Posterior cingulate gyrus (tissue), 11 donors: ENCODE measurements at regions not wholly inside any gene's neighbourhood (a gene's known extent, or its start where the extent isn't known, plus 50 kb on each side); places are given as distances from the start of the nearest gene placed in this dataset.
"Not testable (repeated sequence)": the region's sequence is repeated elsewhere in the genome, so short reads cannot be mapped to it uniquely, and the experiment has no call there.

Experiments used
- DNase-seq, 10 donors: peaks; one replicate each; pipeline versions ENCODE4 v3.0.0 to v3.0.0-alpha.2; 2020 to 2021; ENCODE audit warnings: mixed read lengths in 3 of 10
- intact Hi-C: fragments of 100-400 bp; cut with DNase I; formaldehyde crosslinking; loops from one replicate; pipeline ENCODE4 v1.15.1; 2023

- intact Hi-C loops, result no loop called here
- DNase-seq, result no peak
Measured at GRCh38 chr3:80771085-80771484, 990.4 kb downstream of the GBE1 start.

GRCh38 chr3:80770106-80771074, 991.1 kb downstream of the GBE1 start:
- intact Hi-C loops, result no loop called here

DNA sequence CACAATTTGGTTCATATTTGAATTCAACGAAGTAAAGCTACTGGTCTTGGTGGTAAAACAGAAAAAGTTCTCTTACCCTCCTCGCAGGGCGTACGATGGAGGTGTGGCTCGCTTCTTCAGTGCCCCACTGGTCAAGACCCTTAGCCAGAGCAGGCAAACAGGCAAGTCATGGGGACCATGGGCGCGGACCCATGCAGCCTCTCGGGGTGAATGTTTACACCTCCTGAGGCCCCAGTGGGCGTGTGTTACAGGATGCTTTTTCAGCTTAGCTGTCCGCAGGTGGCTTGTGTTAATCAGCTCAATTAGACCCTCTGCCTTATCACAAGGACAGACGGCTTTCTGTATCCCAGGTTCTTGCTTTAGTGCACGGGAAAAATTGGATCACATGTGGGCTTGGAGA, 991.8 kb downstream of the GBE1 start:
- no peak for DNase-seq
- intact Hi-C loops, result no loop called here

More at GRCh38 chr3:80770106-80771074, 991.1 kb downstream of the GBE1 start:
- peak in 1 of 10 donors; percentile 44 for DNase-seq

- DNase-seq, result no peak
- intact Hi-C loops, result no loop called here
Measured at GRCh38 chr3:80767604-80768003, 993.8 kb downstream of the GBE1 start.

GRCh38 chr3:80754969-80755368, 987.2 kb upstream of the ROBO1 start:
- intact Hi-C loops, result no loop called here
- DNase-seq, result no peak

DNA sequence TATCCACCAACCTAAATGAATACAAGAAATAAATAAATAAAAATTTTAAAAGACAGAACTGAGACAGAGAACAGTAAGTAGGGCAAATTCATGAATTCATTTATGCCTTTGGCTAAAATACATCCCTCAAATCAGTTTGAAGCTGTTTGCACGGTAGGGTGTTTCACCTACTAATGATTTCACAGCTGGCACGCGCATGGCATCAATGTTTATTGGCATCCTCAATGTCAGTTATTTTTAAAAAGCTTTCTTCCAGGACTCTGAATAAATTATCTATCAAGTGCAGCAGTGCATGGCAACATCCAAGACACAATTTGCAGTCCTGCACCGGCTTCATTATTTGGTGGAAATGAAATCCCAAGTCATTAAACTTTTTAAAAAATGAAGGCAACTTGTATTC, 985.2 kb upstream of the ROBO1 start:
- no peak for DNase-seq
- intact Hi-C loops, result no loop called here

- no peak for DNase-seq
- intact Hi-C loops, result no loop called here
Measured at GRCh38 chr3:80750637-80751036, 982.8 kb upstream of the ROBO1 start.

- intact Hi-C loops, result no loop called here
- DNase-seq, result no peak
Measured at GRCh38 chr3:80734920-80735319, 967.1 kb upstream of the ROBO1 start.

DNA sequence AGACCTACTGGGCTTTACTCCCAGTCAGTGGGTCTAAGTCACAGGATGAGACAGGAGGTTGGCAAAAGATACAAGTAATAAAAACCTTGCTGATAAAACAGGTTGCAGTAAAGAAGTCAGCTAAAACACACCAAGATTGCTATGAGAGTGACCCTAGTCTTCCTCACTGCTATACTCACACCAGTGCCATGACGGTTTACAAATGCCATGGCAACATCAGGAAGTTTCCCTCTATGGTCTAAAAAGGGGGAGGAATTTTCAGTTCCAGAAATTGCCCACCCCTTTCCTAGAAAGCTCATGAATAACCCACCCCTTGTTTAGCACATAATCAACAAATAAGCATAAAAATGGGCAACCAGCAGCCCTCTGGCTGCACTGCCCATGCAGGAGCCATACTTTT, 966.7 kb upstream of the ROBO1 start:
- no peak for DNase-seq
- intact Hi-C loops, result no loop called here

- intact Hi-C loops, result no loop called here
- no peak for DNase-seq
Measured at GRCh38 chr3:80733522-80734176, 965.9 kb upstream of the ROBO1 start.

DNA sequence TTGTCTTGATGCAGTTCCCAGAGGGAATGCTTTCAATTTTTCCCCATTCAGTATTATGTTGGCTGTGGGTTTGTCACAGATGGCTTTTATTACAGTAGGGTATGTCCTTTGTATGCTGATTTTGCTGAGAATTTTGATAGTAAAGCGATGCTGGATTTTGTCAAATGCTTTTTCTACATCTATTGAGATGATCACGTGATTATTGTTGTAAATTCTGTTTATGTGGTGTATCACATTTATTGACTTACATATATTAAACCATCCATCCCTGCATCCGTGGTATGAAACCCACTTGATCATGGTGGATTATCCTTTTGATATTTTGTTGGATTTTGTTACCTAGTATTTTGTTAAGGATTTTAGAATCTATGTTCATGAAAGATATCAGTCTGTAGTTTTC, 959.8 kb upstream of the ROBO1 start:
- DNase-seq, intact Hi-C loops: not testable (repeated sequence)

DNA sequence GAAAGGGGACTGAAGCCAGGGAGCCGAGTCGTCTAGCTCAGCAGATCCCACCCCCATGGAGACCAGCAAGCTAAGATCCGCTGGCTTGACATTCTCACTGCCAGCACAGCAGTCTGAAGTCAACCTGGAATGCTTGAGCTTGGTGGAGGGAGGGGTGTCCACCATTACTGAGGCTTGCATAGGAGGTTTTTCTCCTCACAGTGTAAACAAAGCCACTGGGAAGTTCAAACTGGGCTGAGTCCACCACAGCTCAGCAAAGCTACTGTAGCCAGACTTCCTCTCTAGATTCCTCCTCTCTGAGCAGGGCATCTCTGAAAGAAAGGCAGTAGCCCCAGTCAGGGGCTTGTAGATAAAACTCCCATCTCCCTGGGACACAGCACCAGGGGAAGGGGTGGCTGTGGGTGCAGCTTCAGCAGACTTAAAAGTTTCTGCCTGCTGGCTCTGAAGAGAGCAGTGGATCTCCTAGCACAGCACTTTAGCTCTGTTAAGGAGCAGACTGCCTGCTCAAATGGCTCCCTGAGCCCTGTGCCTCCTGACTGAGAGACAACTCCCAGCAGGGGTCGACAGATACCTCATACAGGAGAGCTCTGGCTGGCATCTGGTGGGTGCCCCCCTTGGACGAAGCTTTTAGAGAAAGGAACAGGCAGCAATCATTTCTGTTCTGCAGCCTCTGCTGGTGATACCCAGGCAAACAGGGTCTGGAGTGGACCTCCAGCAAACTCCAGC, 942.0 kb upstream of the ROBO1 start:
- intact Hi-C loops, result not testable (repeated sequence)
- peak in 1 of 10 donors; percentile 38 for DNase-seq

- intact Hi-C loops, result no loop called here
- no peak for DNase-seq
Measured at GRCh38 chr3:80705290-80705689, 937.5 kb upstream of the ROBO1 start.

DNA sequence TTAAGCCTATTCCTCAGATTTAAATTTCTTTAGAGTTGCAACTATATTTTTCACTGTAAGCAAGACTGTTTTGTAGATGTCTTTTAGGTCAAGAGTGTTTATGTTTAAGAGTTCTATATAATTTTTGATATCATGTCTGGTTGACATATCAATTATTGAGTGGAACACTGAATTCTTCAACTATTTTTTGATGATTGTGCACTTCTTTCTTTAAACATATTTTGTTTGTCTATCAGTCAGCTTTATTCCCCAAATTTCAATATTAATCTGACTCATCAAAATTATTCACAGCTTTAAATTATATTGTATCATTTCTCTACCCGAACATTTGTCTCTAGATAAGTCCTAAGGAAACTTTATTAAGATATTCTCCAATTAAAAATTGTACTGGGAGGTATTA, 933.6 kb upstream of the ROBO1 start:
- intact Hi-C loops, result no loop called here
- no peak for DNase-seq

DNA sequence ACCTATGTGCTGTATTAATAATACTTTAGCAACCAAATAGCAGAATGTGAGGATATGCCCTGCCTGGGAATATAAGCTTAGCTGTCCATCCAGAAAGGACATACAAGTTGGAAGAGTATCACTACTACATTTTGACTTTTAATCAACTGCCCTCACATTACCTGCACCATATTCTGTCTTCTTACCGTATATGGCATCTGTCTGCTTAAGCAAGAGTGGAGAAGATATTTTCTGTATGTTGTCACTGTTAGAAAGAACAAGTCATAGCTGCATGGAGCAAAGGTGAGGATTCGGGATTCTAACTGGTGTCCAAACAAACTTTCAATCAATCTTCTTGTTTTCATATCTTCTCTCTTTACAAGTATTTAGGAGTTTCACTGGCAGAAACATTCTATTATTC, 929.5 kb upstream of the ROBO1 start:
- no peak for DNase-seq
- intact Hi-C loops, result no loop called here

- no peak for DNase-seq
Measured at GRCh38 chr3:80696280-80696679, 928.5 kb upstream of the ROBO1 start.

DNA sequence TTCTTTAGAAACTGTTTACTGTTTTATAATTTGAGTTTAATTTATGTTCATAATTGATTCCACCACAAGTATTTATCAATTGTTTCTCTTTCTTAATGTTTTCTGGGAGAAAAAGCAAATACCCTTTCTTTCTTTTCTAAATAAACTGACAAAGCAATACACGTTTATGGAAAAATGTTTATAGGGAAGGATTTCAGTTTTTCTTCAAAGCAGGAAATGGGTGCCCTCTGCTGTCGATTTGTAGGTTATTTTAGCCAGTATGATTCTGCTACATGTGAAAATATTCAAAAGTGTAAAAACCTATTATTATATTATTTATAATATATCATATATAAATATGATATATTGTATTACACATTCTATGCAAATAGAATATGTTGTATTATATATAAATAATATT, 921.0 kb upstream of the ROBO1 start:
- DNase-seq, result no peak
- intact Hi-C loops, result loop anchor here (2.0 kb wide), 1 partner anchor 1168 kb away; no protein-coding TSS in a partner anchor

More at GRCh38 chr3:80696280-80696679, 928.5 kb upstream of the ROBO1 start:
- intact Hi-C loops, result no loop called here

DNA sequence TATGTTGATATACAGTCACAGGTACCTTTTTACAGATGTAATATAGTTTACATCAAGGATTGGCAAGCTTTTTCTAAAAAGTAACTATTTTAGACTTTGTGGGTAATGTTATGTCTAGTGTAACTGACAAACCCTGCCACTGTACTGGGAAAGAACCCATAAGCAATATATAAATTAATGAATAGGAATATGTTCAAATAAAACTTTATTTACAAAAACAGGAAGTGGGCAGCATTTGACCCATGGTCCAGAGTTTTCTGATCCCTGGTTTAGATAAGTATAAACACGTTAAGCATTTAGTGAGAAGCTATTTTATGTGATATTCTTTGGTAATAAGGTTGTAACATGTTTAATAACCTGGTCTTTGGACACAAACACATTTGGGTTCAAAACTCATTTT, 915.2 kb upstream of the ROBO1 start:
- intact Hi-C loops, result no loop called here
- DNase-seq, result no peak

- no peak for DNase-seq
- intact Hi-C loops, result no loop called here
Measured at GRCh38 chr3:80682235-80682634, 914.4 kb upstream of the ROBO1 start.

DNA sequence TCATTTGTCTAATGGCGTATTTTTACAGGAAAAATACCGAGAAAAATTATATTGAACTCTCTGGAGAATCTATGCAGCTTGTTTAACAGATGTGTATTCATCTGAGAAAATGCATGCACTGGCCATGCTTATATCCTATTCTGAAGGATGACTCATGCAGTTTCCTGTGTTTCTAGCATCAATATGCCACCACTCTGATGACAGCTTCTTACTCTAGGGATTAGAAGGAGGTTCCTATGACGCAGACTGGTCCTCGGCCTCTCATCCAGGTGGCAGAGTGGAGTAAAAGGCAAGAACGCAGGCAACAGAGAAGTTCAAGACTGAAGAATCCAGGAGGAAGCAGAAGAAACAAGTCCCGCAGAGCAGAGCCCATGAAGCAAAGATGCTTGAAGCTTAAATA, 910.0 kb upstream of the ROBO1 start:
- DNase-seq, result no peak
- intact Hi-C loops, result no loop called here

DNA sequence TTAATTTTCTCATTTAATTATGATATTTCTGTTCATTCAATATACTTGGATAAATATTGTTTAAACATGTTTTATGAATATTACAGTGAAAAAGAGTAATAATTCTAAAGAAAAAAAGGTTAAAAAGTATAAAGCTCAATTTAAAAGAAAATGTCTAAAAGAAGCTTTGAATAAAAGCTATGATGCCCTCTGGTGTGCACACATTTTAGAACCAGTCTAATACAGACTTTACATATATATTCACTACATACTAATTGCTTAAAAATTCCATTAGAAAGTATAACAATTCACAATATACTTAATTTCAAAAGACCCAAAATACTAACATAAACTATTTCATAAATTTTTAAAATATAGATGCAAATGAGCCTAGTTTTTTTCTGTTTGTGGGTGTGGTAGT, 909.1 kb upstream of the ROBO1 start:
- intact Hi-C loops, result no loop called here
- DNase-seq, result no peak
